Fibroblast of pulmonary artery (primary cell): ENCODE measurements at regions not wholly inside any gene's neighbourhood (a gene's known extent, or its start where the extent isn't known, plus 50 kb on each side); places are given as distances from the start of the nearest gene placed in this dataset.
"Not testable (repeated sequence)": the region's sequence is repeated elsewhere in the genome, so short reads cannot be mapped to it uniquely, and the experiment has no call there.

Experiments
- DNase-seq: peaks from one replicate; pipeline ENCODE4 v3.0.0-alpha.2; 2010; ENCODE audit warnings: low read depth
- H3K4me3 ChIP-seq: replicated peaks from 2 replicates; pipeline ENCODE4 v1.5.1; 2011; ENCODE audit warnings: low read depth, mild to moderate bottlenecking, control low read depth, low read length, moderate library complexity
- TF ChIP-seq, protein P1 (sequence below): IDR thresholded peaks from 2 replicates; pipeline ENCODE4 v1.5.1; 2011; ENCODE audit warnings: mild to moderate bottlenecking, control low read depth, low read length, inconsistent platforms; ENCODE audit errors: missing control alignments

DNA sequence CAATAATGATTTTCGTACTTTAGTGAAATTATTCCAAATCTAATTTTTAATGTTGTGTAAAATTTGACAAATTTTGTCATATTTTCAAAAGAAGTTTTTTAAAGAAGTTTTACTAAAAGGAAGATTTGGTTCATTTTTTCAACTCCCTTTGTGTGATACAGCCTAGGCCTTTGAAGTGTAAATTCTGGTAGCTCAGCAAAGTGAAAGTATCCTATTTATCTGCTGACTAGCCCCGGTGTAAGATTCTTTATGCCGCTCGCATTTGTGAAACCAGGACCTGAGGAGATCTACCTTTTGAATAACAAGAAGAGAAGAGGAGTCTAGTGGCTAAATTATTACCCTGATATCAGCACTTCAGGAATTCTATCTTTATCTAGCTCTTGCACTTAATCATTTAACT lies 177.4 kb downstream of the JRKL start:
- TF ChIP-seq, protein P1, sequence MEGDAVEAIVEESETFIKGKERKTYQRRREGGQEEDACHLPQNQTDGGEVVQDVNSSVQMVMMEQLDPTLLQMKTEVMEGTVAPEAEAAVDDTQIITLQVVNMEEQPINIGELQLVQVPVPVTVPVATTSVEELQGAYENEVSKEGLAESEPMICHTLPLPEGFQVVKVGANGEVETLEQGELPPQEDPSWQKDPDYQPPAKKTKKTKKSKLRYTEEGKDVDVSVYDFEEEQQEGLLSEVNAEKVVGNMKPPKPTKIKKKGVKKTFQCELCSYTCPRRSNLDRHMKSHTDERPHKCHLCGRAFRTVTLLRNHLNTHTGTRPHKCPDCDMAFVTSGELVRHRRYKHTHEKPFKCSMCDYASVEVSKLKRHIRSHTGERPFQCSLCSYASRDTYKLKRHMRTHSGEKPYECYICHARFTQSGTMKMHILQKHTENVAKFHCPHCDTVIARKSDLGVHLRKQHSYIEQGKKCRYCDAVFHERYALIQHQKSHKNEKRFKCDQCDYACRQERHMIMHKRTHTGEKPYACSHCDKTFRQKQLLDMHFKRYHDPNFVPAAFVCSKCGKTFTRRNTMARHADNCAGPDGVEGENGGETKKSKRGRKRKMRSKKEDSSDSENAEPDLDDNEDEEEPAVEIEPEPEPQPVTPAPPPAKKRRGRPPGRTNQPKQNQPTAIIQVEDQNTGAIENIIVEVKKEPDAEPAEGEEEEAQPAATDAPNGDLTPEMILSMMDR: no peak
- DNase-seq: peak; percentile 31
- H3K4me3 ChIP-seq: peak overlapping the region; percentile 39

DNA sequence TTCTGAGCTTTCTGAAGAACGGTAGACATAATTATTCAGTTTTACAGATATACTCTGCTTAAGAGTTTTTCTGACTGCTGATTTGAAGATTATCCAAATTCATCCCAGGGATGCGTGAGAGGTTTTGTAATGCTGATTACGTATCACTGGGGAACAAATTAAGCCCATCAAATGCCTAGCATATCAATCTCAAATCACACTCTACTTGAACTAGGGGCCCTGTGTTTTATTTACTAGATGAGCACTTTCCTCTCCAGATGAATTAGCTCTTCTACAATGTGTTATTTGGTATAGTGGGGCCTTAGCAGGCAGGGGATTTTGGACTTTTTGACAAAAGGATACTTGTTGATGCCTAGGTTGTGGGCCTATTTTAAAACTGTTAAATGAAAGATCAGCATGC lies 177.9 kb downstream of the JRKL start:
- TF ChIP-seq, protein P1: no peak
- DNase-seq: no peak
- H3K4me3 ChIP-seq: no peak overlapping the region

DNA sequence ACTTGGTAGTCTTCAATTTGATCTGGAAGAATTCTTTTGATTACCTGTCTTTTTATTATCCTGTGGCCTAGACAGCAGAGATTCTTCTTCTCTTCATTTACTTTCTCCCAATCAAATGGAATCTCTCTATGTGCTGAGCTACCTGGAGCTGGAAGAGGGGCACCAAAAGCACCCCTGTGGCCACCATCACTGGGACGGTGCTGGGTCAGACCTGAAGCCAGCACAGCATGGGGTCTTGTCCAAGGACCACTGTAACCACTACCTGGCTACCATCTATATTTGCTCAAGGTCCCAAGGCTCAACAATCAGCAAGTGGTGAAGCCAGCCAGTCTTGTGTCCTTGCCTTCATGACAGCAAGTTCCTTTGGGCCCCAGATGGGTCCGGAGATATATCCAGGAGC lies 186.6 kb downstream of the JRKL start:
- TF ChIP-seq, protein P1: no peak
- DNase-seq: no peak
- no peak overlapping the region for H3K4me3 ChIP-seq

DNA sequence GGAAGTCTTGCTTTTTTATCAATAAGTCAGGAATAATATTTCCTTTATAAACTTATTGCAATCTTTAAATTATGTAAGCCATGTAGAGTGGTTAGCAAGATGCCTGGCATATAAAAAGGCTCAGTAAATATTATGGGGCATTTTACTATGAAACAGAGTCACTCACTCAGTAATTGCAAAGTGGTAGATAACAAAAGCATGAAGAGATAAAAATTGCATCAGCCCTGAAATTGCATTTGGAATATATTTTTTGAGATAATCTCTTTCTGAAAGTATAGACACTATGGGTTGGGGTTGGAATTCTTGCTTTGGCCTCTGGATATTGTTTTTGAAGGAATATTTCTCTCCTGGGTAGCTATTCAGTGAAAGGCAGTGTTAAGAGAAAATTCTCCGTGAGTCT lies 188.6 kb downstream of the JRKL start:
- TF ChIP-seq, protein P1: no peak

DNA sequence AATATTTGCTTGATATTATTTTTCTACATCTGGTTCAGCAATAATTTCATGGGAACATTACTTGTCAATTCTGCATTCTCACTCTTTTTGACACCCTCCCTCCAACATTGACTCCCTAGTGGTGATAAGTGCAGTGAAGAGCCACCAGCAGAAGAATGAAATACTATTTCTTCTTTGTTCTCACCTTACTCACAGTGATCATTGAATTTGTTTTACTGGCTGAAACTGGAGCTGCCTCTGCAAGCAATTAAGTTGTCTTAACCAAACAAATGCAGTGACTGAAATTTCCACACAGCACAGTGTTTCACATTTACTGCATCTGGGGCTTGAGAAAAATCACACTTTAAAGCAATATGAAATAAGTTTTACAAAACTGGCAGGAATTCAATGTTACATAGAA lies 189.8 kb downstream of the JRKL start:
- TF ChIP-seq, protein P1: no peak
- DNase-seq: no peak
- no peak overlapping the region for H3K4me3 ChIP-seq

More for the DNA sequence above, 188.6 kb downstream of the JRKL start:
- no peak overlapping the region for H3K4me3 ChIP-seq
- DNase-seq: no peak

DNA sequence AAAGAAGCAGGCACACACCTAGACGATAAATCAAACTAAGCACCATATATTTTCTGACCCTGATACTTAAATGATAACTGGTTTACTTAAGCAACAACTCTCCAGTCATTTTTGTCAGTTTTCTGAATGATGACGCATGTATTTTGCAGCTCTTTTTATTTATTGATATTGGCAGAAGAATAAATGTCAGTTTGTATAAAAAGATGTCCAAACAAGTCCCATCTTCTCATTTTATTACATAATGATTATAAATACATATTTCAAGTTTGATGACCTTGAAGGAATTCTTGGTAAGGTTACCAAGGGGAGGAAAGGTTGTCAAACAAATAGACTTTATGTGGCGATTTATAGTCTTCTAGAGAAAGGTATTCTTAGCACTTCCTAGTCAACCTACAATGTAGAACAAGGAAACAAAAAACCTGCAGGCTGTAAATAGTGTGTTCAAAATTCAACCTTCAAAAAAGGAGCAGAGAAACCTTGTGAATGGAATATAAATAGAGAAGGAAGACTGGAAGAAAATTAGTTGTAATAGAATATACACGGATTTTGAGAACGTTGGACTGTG lies 190.7 kb downstream of the JRKL start:
- TF ChIP-seq, protein P1: no peak
- DNase-seq: no peak
- no peak overlapping the region for H3K4me3 ChIP-seq

DNA sequence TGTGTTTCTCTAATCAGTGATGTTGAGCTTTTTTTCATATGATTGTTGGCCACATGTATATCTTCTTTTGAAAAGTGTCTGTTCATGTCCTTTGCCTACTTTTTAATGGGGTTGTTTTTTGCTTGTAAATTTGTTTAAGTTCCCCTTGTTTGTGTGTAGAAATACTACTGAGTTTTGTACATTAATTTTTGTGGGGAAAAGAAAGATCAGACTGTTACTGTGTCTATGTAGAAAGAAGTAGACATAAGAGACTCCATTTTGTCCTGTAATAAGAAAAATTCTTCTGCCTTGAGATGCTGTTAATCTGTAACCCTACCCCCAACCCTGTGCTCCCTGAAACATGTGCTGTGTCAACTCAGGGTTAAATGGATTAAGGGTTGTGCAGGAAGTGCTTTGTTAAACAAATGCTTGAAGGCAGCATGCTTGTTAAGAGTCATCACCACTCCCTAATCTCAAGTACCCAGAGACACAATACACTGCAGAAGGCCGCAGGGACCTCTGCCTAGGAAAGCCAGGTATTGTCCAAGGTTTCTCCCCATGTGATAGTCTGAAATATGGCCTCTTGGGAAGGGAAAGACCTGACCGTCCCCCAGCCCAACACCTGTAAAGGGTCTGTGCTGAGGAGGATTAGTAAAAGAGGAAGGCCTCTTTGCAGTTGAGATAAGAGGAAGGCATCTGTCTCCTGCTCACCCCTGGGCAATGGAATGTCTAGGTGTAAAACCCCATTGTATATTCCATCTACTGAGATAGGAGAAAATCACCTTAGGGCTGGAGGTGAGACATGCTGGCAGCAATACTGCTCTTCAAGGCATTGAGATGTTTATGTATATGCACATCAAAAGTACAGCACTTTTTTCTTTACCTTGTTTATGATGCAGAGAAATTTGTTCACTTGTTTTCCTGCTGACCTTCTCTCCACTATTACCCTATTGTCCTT lies 196.4 kb downstream of the JRKL start:
- DNase-seq, H3K4me3 ChIP-seq: not testable (repeated sequence)

DNA sequence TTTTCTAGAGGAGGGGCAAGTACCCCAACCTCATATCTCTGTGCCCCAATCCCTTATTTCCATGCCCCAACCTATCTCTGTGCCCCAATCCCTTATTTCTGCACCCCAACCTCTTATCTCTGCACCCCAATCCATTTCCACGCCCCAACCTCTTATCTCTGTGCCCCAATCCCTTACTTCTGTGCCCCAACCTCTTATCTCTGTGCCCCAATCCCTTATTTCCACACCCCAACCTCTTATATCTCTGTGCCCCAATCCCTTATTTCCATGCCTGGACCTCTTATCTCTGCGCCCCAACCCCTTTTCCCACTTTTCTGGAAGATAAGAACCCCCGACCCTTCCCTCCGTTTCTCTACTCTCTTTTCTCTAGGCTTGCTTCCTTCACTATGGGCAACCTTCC lies 199.0 kb downstream of the JRKL start:
- not testable (repeated sequence) for H3K4me3 ChIP-seq, DNase-seq
